GM13977 (cell line): ENCODE measurements at regions not wholly inside any gene's neighbourhood (a gene's known extent, or its start where the extent isn't known, plus 50 kb on each side); places are given as distances from the start of the nearest gene placed in this dataset.

Experiments
- DNase-seq: peaks from one replicate; pipeline ENCODE4 v3.0.0; 2012; ENCODE audit warnings: low spot score
- CTCF ChIP-seq: IDR thresholded peaks from 2 replicates; pipeline ENCODE4 v1.5.1; 2012; ENCODE audit warnings: mild to moderate bottlenecking, control low read depth; ENCODE audit not compliant: insufficient read depth; ENCODE audit errors: extremely low read depth, missing control alignments
- in situ Hi-C: fragments of 300-500 bp; cut with MboI; formaldehyde crosslinking; loops from one replicate; pipeline ENCODE4 v1.12.0; 2022; ENCODE audit warnings: low sequenced_read_pairs, low pct_unique_long_range_greater_than_20kb, mixed read lengths, inconsistent platforms; ENCODE audit not compliant: unreplicated experiment

GRCh38 chr1:219417610-219418009 is 195.3 kb downstream of the ZC3H11B start:
- DNase-seq = no peak
- TF ChIP-seq CTCF = no peak
- in situ Hi-C loops = no loop called here

GRCh38 chr1:219416598-219417238 is 196.2 kb downstream of the ZC3H11B start:
- peak; percentile 28 for DNase-seq
- in situ Hi-C loops = no loop called here

GRCh38 chr1:219415915-219416314 is 197.0 kb downstream of the ZC3H11B start:
- DNase-seq = no peak
- in situ Hi-C loops = no loop called here
- TF ChIP-seq CTCF = no peak

More at GRCh38 chr1:219416598-219417238, 196.2 kb downstream of the ZC3H11B start:
- TF ChIP-seq CTCF = peak; percentile 70

- no peak for TF ChIP-seq CTCF
- in situ Hi-C loops = no loop called here
- DNase-seq = no peak
Observed at GRCh38 chr1:219415433-219415832, 197.5 kb downstream of the ZC3H11B start.

DNA sequence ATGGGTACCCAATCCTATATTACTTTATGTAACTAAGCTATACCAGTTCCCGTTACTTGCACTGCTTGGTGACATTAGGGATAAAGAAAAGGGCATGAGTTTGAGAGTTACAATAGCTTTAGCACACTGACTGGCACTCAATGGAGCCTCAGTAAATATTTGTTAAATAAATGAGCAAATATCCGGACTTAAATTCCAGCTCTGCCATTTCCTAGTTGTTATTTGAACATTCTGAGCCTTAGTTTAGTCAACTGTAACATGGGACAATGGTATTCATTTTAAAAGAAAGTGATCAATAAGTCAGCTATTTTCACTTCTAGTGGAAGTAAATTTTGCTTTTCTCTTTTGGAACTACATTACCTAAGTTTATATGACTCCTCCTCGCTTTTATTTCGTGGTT is 198.7 kb downstream of the ZC3H11B start:
- TF ChIP-seq CTCF = no peak
- in situ Hi-C loops = no loop called here
- DNase-seq = no peak

DNA sequence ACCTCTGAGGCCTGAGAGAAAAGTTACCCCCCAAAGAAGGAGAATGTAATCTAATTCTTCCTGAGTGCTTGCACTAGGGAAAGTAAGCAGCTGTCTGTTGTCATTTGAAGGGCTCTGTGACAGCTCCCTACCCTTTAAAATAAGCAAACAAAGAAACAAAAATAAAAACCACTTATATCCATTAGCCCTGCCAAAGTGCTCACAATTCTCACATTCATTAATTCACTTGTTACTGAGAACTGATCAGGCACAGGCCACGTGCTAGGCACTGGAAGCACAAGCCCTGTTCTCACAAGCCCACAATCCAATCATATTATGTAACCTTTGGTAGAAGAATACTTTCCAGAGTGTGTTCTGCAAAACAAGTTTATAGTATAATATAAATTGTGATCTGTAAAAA is 199.4 kb downstream of the ZC3H11B start:
- no peak for TF ChIP-seq CTCF
- DNase-seq = no peak
- in situ Hi-C loops = no loop called here
